ENCODE measurements at regions not wholly inside any gene's neighbourhood (a gene's known extent, or its start where the extent isn't known, plus 50 kb on each side); places are given as distances from the start of the nearest gene placed in this dataset.

DNA sequence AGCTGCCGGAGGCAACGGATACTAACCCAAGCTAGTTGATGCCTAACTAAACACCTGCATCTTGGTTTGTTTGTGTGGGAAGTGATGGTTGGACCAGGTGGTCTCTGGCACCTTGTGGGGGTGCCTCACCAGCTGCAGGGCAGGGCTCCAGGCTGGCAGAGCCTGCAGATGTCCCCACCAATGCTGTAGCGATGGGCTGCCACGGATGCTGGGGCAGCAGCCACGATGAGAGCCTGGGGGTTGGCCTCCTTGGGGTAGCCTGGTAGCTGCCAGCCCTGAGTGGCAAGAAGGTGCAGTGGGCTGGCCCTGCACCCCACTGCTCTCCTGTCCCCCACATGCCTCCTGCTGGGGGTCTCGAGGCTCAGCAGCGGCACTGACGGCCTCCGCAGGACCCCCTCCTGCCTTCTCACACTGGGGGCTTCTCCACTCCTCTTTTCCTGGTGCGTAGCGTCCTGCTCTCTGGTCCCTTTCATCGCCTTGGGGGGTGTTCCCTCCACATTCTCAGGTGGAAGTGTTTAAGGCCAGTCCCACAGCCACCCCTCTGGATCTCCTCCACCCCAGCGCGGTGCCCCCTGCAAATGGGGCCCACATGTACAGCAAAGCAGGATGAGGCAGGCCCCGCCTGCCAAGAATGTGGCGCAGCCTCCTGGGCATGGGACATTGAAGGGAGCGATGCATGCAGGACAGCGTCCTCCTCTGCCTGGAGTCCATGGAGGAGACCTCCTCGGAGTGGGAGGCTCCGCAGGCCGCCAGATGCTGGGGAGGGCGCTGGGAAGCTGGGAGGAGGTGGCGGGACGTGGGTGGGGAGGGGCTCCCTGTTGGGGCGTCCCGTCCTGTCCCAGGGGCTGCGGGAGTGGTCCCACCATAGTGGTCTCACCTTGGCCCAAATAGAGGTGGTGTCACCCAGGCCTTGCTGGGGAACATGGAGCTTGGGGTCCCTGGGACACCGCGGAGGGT is 173.1 kb downstream of the ASB1 start:
- Mint-ChIP-seq H3K9me3 (peaks cover 3 to 21% (median 9%) of the 10 kb centered on the region in 7 donors), H3K4me3 (no peak overlapping the region), H3K36me3 (no peaks in the 10 kb centered on the region), H3K4me1 (peaks cover 9% of the 10 kb centered on the region), H3K27ac (no peak overlapping the region), H3K27me3 (ENCODE audit: low read depth in 3 of 3) (peaks cover 2 to 11% (median 5%) of the 10 kb centered on the region in 3 donors)
- Histone ChIP-seq H2AFZ (ENCODE audit: insufficient read depth, low read depth, low read length, poor library complexity, severe bottlenecking) (no peak overlapping the region), H3K4me3 (replicated peaks in 1 of 3; ENCODE audit: low read depth in 2 of 3, low read length in 3 of 3) (no peak overlapping the region), H3K4me1 (ENCODE audit: control insufficient read depth in 1 of 2, insufficient read depth in 2 of 2, low read length in 2 of 2) (no peaks in the 10 kb centered on the region), H3K9ac (ENCODE audit: insufficient read depth, low read length, poor library complexity, severe bottlenecking) (no peak overlapping the region), H3K27me3 (ENCODE audit: control insufficient read depth in 2 of 2, insufficient read depth in 2 of 2, low read length in 2 of 2) (no peaks in the 10 kb centered on the region), H3K27ac (ENCODE audit: low read depth in 1 of 2, low read length in 2 of 2) (no peak overlapping the region), H3K79me2 (ENCODE audit: insufficient read depth, low read length) (no peaks in the 10 kb centered on the region), H3K36me3 (replicated peaks in 1 of 2; ENCODE audit: control insufficient read depth in 1 of 2, insufficient read depth in 2 of 2, low read length in 2 of 2) (no peaks in the 10 kb centered on the region), H4K20me1 (ENCODE audit: insufficient read depth, low read length) (no peaks in the 10 kb centered on the region), H3K9me3 (replicated peaks in 1 of 2; ENCODE audit: control insufficient read depth in 1 of 2, insufficient read depth in 1 of 2, low read length in 2 of 2) (peaks cover 0 to 5% of the 10 kb centered on the region in 2 donors), H3K4me2 (replicated peaks; ENCODE audit: extremely low read depth, low read length, poor library complexity, severe bottlenecking) (no peak overlapping the region)
- intact Hi-C loops (cut with micrococcal nuclease) = no loop called here
- TF ChIP-seq CTCF (IDR thresholded peaks at IDR 0.05) = no peak
- 96% methylated on average over 24 of the region's 29 CpGs for WGBS (ENCODE audit: insufficient coverage)
- DNase-seq = no peak

DNA sequence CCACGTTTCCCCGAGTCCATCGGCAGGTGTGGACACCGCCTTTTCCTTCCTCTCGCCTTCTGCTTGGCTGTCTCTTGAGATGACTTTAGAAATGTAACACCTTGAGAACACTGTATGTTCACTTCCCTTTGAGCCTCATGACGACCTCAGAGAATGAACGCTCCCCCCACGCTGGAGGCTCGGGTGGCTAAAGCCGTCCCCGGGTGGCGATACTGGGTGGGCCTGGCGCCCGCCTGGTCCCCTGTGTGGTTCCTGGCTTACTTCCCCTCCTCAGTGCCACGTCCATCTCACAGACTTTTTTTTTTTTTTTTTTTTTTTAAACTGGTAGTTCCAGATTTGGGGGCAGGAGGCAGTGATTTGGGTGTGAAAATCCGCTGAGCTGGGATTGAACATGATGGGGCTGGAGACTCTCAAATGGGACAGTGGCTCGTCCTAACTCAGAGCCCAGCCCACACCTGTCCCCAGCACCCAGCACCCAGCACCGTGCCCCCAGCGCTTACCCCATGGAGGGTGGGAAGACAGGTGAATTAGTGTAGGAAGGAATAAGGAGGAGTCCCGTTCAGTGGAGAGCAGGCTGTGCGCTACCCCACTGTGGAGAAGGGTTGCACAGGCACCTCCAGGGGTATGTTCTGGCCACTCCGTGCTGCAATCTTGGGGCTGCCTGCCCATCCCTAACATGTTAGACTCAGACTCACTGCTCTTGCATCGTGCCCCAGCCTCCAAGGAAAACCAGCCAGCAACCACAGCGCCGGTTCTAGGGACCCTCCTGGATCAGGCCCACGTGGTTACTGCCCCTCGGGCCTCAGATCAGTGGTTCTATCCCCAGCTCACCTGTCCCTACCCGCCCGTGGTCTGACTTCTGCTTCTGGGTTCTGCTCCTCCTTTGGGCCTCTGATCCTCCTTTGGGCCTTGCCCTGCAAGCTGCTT is 174.0 kb downstream of the ASB1 start:
- Mint-ChIP-seq H3K9me3 (peaks cover 3 to 22% (median 10%) of the 10 kb centered on the region in 7 donors), H3K27ac (peak overlapping the region in 1 of 7 donors; percentile 18), H3K36me3 (no peaks in the 10 kb centered on the region), H3K4me3 (no peak overlapping the region), H3K27me3 (ENCODE audit: low read depth in 3 of 3) (peaks cover 2 to 9% (median 4%) of the 10 kb centered on the region in 3 donors), H3K4me1 (peaks cover 9% of the 10 kb centered on the region)
- no peaks in the 10 kb centered on the region for H3K4me1 ChIP-seq (ENCODE audit: control insufficient read depth in 1 of 2, insufficient read depth in 2 of 2, low read length in 2 of 2)
- H3K27me3 ChIP-seq (ENCODE audit: control insufficient read depth in 2 of 2, insufficient read depth in 2 of 2, low read length in 2 of 2) = no peaks in the 10 kb centered on the region
- H3K79me2 ChIP-seq (ENCODE audit: insufficient read depth, low read length) = no peaks in the 10 kb centered on the region
- 87% methylated on average over 19 of the region's 29 CpGs for WGBS (ENCODE audit: insufficient coverage)
- no peak for DNase-seq
- no peak overlapping the region for H2AFZ ChIP-seq (ENCODE audit: insufficient read depth, low read depth, low read length, poor library complexity, severe bottlenecking)
- no peaks in the 10 kb centered on the region for H3K36me3 ChIP-seq (replicated peaks in 1 of 2; ENCODE audit: control insufficient read depth in 1 of 2, insufficient read depth in 2 of 2, low read length in 2 of 2)
- no peak overlapping the region for H3K4me3 ChIP-seq (replicated peaks in 1 of 3; ENCODE audit: low read depth in 2 of 3, low read length in 3 of 3)
- H4K20me1 ChIP-seq (ENCODE audit: insufficient read depth, low read length) = no peaks in the 10 kb centered on the region
- intact Hi-C loops (cut with micrococcal nuclease) = no loop called here
- TF ChIP-seq CTCF (IDR thresholded peaks at IDR 0.05) = no peak
- no peak overlapping the region for H3K27ac ChIP-seq (ENCODE audit: low read depth in 1 of 2, low read length in 2 of 2)
- no peak overlapping the region for H3K4me2 ChIP-seq (replicated peaks; ENCODE audit: extremely low read depth, low read length, poor library complexity, severe bottlenecking)
- no peak overlapping the region for H3K9ac ChIP-seq (ENCODE audit: insufficient read depth, low read length, poor library complexity, severe bottlenecking)
- peaks cover under 1 to 5% of the 10 kb centered on the region in 2 donors for H3K9me3 ChIP-seq (replicated peaks in 1 of 2; ENCODE audit: control insufficient read depth in 1 of 2, insufficient read depth in 1 of 2, low read length in 2 of 2)

Measured in CD14-positive monocyte (primary cell).